ENCODE measurements at regions not wholly inside any gene's neighbourhood (a gene's known extent, or its start where the extent isn't known, plus 50 kb on each side); places are given as distances from the start of the nearest gene placed in this dataset.

DNA sequence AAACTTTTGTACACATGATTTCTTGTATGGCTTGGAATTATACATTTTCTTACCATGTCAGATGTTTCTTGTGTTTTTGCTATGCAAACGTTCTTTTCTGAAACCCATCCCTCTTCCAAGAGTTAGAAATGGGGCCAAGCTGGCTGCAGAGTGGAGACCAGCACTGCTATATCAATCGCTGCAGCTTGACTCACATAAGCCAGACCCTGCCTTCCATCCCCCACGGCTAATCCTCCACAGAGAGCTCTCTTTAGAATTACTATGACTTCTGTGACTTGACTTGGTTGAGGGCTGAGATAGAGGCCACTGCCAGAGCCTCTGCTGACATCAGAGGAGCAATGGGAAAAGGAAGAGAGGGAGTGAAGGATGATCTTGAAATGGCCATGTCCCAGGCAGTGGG is 147.9 kb downstream of the DACT1 start:
- peaks cover 12% of the 10 kb centered on the region for H3K27me3 Mint-ChIP-seq (ENCODE audit: low read depth)
- no peak overlapping the region for H3K27ac Mint-ChIP-seq
- no peak for ATAC-seq (replicated peaks in 1 of 2)
- no peak for DNase-seq
- H3K36me3 Mint-ChIP-seq (ENCODE audit: insufficient read depth in 2 of 2): no peaks in the 10 kb centered on the region
- no peaks in the 10 kb centered on the region for H3K9me3 Mint-ChIP-seq
- H3K4me1 Mint-ChIP-seq (ENCODE audit: low read depth): no peaks in the 10 kb centered on the region
- no peak overlapping the region for H3K4me3 Mint-ChIP-seq

DNA sequence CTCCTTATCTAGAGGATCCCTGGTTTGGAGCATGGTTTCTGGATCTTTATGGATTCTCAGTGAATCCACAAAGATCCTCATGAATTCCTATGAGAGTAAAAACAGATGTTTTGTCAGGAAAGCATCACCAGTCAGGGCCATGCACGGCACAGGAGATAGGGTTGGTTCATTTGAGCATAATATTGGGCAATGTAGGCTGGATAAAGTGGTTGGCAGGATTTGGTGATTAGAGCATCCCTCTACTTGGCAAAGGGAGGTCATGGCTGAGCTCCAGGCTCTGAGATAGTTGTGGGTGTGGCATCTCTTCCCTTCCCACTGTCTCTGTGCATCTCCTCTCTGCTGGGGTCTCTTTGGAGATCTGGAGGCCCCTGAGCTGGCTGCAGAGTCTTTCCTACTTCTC is 149.8 kb downstream of the DACT1 start:
- Mint-ChIP-seq H3K4me1 (ENCODE audit: low read depth) (no peaks in the 10 kb centered on the region), H3K27ac (no peak overlapping the region), H3K4me3 (no peak overlapping the region), H3K9me3 (no peaks in the 10 kb centered on the region), H3K27me3 (ENCODE audit: low read depth) (peaks cover 12% of the 10 kb centered on the region), H3K36me3 (ENCODE audit: insufficient read depth in 2 of 2) (no peaks in the 10 kb centered on the region)
- DNase-seq (no peak), ATAC-seq (replicated peaks in 1 of 2) (no peak)

DNA sequence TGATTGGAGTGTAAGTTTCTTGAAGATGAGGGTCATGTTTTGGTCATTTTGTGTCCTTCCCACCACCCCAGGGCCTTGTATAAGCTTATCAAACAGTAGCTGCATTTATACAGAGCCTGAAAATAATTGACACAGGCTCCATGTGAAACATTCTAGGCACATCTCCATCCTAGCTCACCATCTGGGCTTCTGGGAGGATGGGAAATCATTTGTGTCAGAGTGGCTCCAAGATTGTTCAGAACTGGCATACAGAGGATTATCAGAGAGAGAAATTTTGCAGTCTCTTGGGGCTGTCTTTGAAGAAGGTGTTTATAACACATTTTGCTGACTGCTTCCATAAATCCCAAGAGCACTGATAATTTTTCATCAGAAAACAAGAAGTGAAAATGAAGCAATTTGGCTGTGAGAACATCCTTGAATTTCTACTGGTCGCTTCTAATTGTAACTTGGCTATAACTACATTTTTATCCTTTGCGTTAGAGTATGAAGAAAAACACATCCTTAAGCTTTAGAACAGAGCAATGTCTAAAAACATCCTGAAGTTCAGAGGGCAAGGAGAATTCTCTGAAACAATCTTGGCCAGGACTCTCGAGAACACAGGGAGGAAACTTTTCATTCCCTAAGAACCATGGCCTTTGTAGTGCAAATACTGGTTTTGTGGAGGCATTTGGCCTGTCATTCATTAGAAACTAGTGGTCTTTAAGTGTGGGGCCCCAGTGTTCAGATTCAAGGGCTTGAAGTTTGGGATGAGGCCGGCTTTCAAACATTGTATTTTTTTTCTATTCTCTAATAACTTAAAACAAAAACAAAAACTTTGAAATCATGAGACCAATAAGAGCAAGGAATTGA is 151.1 kb downstream of the DACT1 start:
- no peak overlapping the region for H3K27ac Mint-ChIP-seq
- ATAC-seq (replicated peaks in 1 of 2) (no peak), DNase-seq (no peak)
- no peak overlapping the region for H3K4me3 Mint-ChIP-seq
- H3K27me3 Mint-ChIP-seq (ENCODE audit: low read depth): peaks cover 18% of the 10 kb centered on the region
- H3K9me3 Mint-ChIP-seq: no peaks in the 10 kb centered on the region
- H3K4me1 Mint-ChIP-seq (ENCODE audit: low read depth): no peaks in the 10 kb centered on the region
- H3K36me3 Mint-ChIP-seq (ENCODE audit: insufficient read depth in 2 of 2): no peaks in the 10 kb centered on the region

DNA sequence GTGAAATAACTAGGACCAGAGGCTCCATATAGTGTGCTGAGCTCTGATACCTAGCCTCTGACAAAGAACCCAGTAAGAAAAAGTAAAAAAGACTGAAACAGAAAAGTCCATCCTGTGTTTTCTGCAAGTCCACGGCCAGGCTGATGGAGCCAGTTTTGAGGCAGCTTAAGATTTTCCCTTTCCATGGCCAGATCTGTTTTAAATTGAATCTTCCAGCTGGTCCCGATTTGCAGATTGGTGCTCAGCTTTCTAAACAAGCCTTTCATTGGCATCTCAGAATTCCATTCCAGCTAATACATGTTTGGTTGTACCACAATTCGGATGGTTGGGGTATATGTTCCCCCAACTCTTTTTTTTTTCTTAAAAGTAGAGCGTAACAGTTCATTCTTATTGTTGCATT is 152.0 kb downstream of the DACT1 start:
- H3K27ac Mint-ChIP-seq: no peak overlapping the region
- ATAC-seq (replicated peaks in 1 of 2) (no peak), DNase-seq (no peak)
- H3K36me3 Mint-ChIP-seq (ENCODE audit: insufficient read depth in 2 of 2): no peaks in the 10 kb centered on the region
- H3K4me3 Mint-ChIP-seq: no peak overlapping the region
- H3K27me3 Mint-ChIP-seq (ENCODE audit: low read depth): peaks cover 18% of the 10 kb centered on the region
- no peaks in the 10 kb centered on the region for H3K4me1 Mint-ChIP-seq (ENCODE audit: low read depth)
- no peaks in the 10 kb centered on the region for H3K9me3 Mint-ChIP-seq

DNA sequence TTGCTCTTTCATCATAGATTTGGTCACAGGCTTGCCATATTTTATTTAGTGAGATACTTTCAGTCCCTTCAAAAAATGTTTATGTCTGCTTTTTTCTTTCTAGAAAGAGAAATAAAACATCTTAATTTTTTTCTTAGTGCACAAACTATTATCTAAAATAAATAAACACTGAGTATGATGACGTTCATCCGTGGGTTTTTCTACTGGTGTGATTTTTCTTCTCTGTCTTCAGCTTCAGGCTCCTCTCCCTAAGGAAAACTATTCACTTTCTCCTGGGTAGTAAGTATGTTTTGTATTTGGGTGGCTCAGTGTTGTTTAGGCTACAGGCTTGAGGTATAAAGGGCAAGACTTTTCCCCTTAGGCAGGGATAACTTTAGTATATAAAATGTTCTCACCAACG is 154.7 kb downstream of the DACT1 start:
- H3K9me3 Mint-ChIP-seq: no peaks in the 10 kb centered on the region
- no peak overlapping the region for H3K27ac Mint-ChIP-seq
- DNase-seq (no peak), ATAC-seq (replicated peaks in 1 of 2) (no peak)
- H3K4me1 Mint-ChIP-seq (ENCODE audit: low read depth): no peaks in the 10 kb centered on the region
- H3K27me3 Mint-ChIP-seq (ENCODE audit: low read depth): peaks cover 14% of the 10 kb centered on the region
- no peaks in the 10 kb centered on the region for H3K36me3 Mint-ChIP-seq (ENCODE audit: insufficient read depth in 2 of 2)
- H3K4me3 Mint-ChIP-seq: no peak overlapping the region

DNA sequence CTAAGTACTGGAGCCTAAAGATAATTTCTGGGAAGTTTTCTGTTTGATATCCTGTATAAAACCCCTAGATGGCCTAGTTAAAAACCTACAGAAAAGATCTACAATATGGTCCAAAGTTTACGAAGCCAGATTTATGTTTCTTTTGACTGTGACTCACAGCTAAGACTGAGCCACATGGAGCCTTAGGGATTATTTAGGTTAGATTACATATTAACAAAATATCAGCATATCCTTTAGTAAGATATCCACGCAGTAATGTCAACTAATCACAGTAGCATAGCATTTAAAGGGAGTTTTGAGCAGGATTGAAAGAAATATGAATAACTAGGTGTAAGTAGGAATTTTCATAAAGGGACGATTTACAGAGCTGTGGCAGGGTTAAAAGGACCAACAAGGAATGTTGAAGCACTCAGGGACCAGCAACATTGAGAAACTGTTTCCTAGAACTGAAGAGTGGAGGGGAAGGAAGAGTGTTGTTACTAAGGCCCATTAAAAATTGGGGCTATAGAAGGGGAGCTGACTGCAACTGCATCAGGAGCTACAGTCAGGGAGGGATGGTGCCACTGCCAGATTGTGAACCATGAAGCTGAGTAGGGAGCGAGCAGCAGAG is 155.5 kb downstream of the DACT1 start:
- Mint-ChIP-seq H3K9me3 (no peaks in the 10 kb centered on the region), H3K27ac (no peak overlapping the region), H3K4me1 (ENCODE audit: low read depth) (no peaks in the 10 kb centered on the region), H3K27me3 (ENCODE audit: low read depth) (peaks cover 8% of the 10 kb centered on the region), H3K4me3 (no peak overlapping the region), H3K36me3 (ENCODE audit: insufficient read depth in 2 of 2) (no peaks in the 10 kb centered on the region)
- ATAC-seq (replicated peaks in 1 of 2) (no peak), DNase-seq (no peak)

DNA sequence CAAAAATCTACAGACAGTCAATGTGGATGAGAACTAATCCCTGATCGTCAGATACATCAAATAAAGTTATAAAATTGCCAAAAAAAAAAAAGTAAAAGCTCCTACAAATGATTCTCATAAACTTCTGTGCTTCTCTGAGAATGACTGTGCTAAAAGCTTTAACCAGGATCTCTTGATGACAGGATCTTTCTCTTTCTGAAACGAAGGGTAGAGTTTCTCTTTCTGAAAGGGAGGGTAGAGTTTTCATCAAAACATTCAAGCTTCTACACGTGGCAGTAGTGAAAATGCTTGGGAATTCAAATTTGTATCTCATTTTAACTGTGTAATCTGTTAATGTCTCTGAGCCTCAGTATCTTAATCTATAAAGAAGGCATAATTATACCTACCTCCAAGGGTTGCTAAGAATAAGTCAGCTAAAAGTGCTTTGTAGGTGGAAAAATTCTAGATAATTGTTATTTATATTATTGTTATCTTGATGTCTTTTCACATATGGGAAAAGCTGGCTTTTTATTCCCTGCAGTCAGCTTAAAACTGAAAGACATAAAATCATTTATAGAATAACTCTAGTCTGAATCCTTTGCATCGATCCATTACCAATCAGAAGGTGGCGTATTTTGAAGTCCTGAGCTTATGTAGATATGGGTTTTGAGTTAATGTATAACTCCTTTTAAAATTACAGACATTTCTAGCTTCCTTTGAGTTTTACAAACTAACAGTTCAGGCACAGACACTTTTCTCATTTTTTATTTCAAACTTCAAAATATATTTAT is 157.4 kb downstream of the DACT1 start:
- peak in 1 of 2 donors; percentile 35 for ATAC-seq (replicated peaks in 1 of 2)
- Mint-ChIP-seq H3K4me3 (no peak overlapping the region), H3K27ac (no peak overlapping the region), H3K4me1 (ENCODE audit: low read depth) (no peaks in the 10 kb centered on the region), H3K9me3 (no peaks in the 10 kb centered on the region), H3K36me3 (ENCODE audit: insufficient read depth in 2 of 2) (no peaks in the 10 kb centered on the region), H3K27me3 (ENCODE audit: low read depth) (peaks cover 6% of the 10 kb centered on the region)
- DNase-seq: no peak

DNA sequence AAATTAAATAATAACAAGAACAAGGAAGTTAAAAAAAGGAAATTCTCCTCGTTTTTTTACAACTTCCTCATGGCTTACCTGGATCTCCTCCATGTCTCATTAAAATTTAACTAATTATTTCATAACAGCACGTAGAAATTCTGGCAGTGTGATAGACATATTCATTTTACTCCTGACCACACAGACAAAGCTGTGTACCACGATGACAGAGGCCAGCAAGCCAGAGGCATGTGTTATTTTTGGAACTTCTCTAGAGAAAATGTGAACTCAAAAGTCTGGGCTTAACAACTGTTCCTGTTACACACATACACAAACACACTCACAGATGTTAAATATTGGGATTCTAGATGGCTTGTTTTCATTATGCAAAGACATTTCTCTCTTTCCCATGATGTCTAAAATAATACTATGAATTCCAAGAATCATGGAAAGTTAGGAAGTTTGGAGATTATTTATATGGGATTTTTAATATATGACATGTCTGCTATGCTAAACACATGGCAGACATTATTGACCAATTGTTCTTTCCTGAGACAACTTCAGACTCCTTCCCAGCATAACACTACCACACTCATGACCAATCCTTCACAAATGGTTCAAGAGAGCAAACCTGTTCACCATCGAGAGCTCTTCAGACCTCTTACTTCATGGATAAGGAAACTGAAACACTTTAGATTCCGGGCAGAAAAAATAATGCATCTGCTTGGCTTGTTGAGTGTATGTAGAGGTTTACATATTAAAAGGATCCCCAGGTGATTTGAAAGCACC is 158.7 kb downstream of the DACT1 start:
- DNase-seq: no peak
- no peak for ATAC-seq (replicated peaks in 1 of 2)
- Mint-ChIP-seq H3K27me3 (ENCODE audit: low read depth) (peaks cover 6% of the 10 kb centered on the region), H3K27ac (no peak overlapping the region), H3K9me3 (no peaks in the 10 kb centered on the region), H3K4me1 (ENCODE audit: low read depth) (no peaks in the 10 kb centered on the region), H3K4me3 (no peak overlapping the region), H3K36me3 (ENCODE audit: insufficient read depth in 2 of 2) (no peaks in the 10 kb centered on the region)

DNA sequence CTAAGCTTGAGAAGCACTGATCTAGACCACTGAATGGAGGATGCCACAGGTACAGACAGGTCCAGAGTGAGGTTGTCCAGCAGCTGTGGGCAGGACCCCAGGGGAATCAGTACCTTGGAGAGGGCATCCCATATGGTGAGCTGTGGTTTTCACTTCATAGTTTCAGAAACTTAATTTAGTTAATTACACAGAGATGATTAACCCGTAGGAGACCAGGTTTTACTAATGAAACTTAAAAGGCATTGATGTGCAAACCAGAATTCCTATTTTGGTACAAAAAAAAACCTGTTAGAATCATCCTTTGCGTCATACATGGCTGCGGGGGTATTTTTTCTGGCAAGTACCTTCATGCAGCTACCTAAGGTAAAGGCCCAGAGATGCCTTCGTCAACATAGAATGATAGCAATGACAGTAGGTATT is 159.3 kb downstream of the DACT1 start:
- DNase-seq (no peak), ATAC-seq (replicated peaks in 1 of 2) (no peak)
- no peaks in the 10 kb centered on the region for H3K4me1 Mint-ChIP-seq (ENCODE audit: low read depth)
- H3K27me3 Mint-ChIP-seq (ENCODE audit: low read depth): peaks cover 6% of the 10 kb centered on the region
- H3K9me3 Mint-ChIP-seq: no peaks in the 10 kb centered on the region
- H3K36me3 Mint-ChIP-seq (ENCODE audit: insufficient read depth in 2 of 2): no peaks in the 10 kb centered on the region
- no peak overlapping the region for H3K27ac Mint-ChIP-seq
- H3K4me3 Mint-ChIP-seq: no peak overlapping the region

DNA sequence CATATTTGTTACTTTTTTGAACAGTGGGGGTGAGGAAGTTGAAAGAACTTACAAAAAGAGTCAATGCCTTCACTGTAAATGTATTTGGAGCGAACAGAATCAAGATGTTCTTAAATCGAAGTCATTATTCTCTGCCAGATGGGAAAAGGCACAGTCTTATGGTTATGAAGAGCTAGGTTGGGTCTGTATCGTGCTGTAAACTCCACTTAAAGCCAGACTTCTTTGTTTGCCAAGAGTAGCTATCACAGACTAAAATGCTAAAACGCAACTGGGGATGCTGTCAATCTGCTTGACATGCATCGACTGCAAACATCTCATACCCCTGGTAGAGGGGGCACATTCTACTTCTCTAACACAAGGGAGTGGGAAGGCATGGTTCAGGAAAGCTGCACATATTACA is 160.4 kb downstream of the DACT1 start:
- DNase-seq (no peak), ATAC-seq (replicated peaks in 1 of 2) (no peak)
- Mint-ChIP-seq H3K27ac (no peak overlapping the region), H3K4me1 (ENCODE audit: low read depth) (no peaks in the 10 kb centered on the region), H3K4me3 (no peak overlapping the region), H3K36me3 (ENCODE audit: insufficient read depth in 2 of 2) (no peaks in the 10 kb centered on the region), H3K27me3 (ENCODE audit: low read depth) (peaks cover 4% of the 10 kb centered on the region), H3K9me3 (peaks cover 1% of the 10 kb centered on the region in 2 donors)

DNA sequence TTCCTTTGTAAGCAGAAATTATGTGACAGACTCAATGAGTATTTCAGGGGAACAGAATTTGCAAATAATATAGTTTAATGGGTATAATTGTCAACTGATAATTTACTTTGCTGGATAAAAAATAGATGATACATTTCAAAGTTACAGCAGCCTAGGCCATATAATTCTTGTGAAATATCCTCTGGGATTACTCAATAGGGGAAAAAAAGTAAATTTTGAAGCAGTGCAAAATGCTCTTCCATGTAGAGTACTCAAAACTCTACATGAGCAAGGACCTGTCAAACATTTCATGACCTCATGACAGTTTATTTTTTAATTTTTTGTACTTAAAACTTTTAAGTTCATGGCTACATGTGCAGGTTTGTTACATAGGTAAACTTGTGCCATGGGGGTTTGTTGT is 163.3 kb downstream of the DACT1 start:
- no peak for ATAC-seq (replicated peaks in 1 of 2)
- H3K27ac Mint-ChIP-seq: no peak overlapping the region

DNA sequence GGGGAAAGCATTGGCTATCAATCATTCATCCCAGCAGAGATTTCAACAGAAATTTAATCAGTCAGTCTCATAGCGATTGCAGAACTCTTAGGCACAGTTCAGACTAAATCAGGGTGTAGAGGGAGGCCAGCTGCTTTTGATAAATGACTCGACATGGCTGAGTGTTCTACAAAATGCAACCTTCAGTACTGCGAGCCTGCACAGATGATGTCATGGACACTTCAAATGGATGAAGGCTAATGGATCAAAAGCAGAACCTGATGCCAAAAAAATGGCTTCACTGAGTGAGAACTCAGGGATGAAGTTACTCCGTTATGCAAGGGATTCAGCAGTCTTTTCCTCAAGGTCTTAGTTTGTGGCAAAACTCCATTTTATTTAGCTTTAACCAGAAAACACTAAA is 167.3 kb downstream of the DACT1 start:
- H3K36me3 Mint-ChIP-seq (ENCODE audit: insufficient read depth in 2 of 2): no peaks in the 10 kb centered on the region
- no peak overlapping the region for H3K4me3 Mint-ChIP-seq

More for the DNA sequence above, 163.3 kb downstream of the DACT1 start:
- H3K9me3 Mint-ChIP-seq: peaks cover 1 to 4% of the 10 kb centered on the region in 2 donors
- no peak overlapping the region for H3K4me3 Mint-ChIP-seq
- H3K36me3 Mint-ChIP-seq (ENCODE audit: insufficient read depth in 2 of 2): no peaks in the 10 kb centered on the region
- H3K27me3 Mint-ChIP-seq (ENCODE audit: low read depth): no peaks in the 10 kb centered on the region
- DNase-seq: no peak
- no peaks in the 10 kb centered on the region for H3K4me1 Mint-ChIP-seq (ENCODE audit: low read depth)

More for the DNA sequence above, 167.3 kb downstream of the DACT1 start:
- Mint-ChIP-seq H3K27ac (no peak overlapping the region), H3K4me1 (ENCODE audit: low read depth) (no peaks in the 10 kb centered on the region), H3K9me3 (peaks cover 1 to 4% of the 10 kb centered on the region in 2 donors), H3K27me3 (ENCODE audit: low read depth) (no peaks in the 10 kb centered on the region)
- no peak for ATAC-seq (replicated peaks in 1 of 2)
- no peak for DNase-seq

Data from activated T-cell treated with anti-CD3 and anti-CD28 coated beads, Interleukin-2, amount 50 U/mL, for 72 hours (primary cell).